ENCODE measurements at regions not wholly inside any gene's neighbourhood (a gene's known extent, or its start where the extent isn't known, plus 50 kb on each side); places are given as distances from the start of the nearest gene placed in this dataset.

DNA sequence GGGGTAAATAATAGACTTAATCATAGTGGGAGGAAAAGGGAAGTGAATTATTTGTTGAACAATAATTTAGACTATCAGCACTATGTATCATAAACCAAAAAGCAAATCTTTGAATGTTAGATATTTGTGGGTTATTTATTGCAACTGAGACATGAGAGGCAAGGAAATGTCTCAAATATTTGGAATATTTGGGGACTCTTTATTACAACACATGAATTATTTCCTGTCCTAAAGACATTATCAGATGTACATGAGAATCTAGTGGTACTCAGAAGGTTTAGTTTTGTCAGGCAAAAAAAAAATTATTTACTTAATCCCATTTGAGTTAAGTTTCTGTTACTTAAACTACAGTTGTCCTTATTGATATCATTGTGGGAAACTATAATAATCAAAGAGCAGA is 91.1 kb downstream of the TLR4 start:
- Histone ChIP-seq H3K36me3 (ENCODE audit: insufficient read depth) (no peaks in the 10 kb centered on the region), H3K4me3 (no peak overlapping the region), H3K4me1 (ENCODE audit: insufficient read depth) (no peaks in the 10 kb centered on the region), H2AFZ (no peak overlapping the region), H3K9me2 (ENCODE audit: insufficient read depth) (peaks cover 8% of the 10 kb centered on the region), H3K27me3 (ENCODE audit: insufficient read depth) (no peaks in the 10 kb centered on the region), H3K4me2 (no peak overlapping the region), H3F3A (replicated peaks; ENCODE audit: low read depth) (no peaks in the 10 kb centered on the region), H3K27ac (ENCODE audit: low read depth) (no peak overlapping the region), H3K79me2 (replicated peaks; ENCODE audit: insufficient read depth) (no peaks in the 10 kb centered on the region), H4K20me1 (replicated peaks; ENCODE audit: insufficient read depth) (no peaks in the 10 kb centered on the region)
- H3K27ac Mint-ChIP-seq: no peak overlapping the region
- ATAC-seq: no peak
- H3K4me3 Mint-ChIP-seq: no peak overlapping the region
- TF ChIP-seq, protein P1, sequence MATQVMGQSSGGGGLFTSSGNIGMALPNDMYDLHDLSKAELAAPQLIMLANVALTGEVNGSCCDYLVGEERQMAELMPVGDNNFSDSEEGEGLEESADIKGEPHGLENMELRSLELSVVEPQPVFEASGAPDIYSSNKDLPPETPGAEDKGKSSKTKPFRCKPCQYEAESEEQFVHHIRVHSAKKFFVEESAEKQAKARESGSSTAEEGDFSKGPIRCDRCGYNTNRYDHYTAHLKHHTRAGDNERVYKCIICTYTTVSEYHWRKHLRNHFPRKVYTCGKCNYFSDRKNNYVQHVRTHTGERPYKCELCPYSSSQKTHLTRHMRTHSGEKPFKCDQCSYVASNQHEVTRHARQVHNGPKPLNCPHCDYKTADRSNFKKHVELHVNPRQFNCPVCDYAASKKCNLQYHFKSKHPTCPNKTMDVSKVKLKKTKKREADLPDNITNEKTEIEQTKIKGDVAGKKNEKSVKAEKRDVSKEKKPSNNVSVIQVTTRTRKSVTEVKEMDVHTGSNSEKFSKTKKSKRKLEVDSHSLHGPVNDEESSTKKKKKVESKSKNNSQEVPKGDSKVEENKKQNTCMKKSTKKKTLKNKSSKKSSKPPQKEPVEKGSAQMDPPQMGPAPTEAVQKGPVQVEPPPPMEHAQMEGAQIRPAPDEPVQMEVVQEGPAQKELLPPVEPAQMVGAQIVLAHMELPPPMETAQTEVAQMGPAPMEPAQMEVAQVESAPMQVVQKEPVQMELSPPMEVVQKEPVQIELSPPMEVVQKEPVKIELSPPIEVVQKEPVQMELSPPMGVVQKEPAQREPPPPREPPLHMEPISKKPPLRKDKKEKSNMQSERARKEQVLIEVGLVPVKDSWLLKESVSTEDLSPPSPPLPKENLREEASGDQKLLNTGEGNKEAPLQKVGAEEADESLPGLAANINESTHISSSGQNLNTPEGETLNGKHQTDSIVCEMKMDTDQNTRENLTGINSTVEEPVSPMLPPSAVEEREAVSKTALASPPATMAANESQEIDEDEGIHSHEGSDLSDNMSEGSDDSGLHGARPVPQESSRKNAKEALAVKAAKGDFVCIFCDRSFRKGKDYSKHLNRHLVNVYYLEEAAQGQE (IDR thresholded peaks at IDR 0.05; ENCODE audit: unreplicated experiment): no peak
- TF ChIP-seq CREB1 (CRISPR knock-in tag; IDR thresholded peaks at IDR 0.05; ENCODE audit: low read depth) (no peak), JUNB (IDR thresholded peaks at IDR 0.05; ENCODE audit: unreplicated experiment) (no peak), ZNF114 (CRISPR knock-in tag; IDR thresholded peaks at IDR 0.05) (no peak), EZH2 (IDR thresholded peaks at IDR 0.05; ENCODE audit: low read depth, unreplicated experiment) (no peak), POLR2AphosphoS5 (IDR thresholded peaks at IDR 0.05; ENCODE audit: low read depth) (no peak), STAT1 (IDR thresholded peaks at IDR 0.05; ENCODE audit: unreplicated experiment) (no peak)
- TF ChIP-seq, protein P2, sequence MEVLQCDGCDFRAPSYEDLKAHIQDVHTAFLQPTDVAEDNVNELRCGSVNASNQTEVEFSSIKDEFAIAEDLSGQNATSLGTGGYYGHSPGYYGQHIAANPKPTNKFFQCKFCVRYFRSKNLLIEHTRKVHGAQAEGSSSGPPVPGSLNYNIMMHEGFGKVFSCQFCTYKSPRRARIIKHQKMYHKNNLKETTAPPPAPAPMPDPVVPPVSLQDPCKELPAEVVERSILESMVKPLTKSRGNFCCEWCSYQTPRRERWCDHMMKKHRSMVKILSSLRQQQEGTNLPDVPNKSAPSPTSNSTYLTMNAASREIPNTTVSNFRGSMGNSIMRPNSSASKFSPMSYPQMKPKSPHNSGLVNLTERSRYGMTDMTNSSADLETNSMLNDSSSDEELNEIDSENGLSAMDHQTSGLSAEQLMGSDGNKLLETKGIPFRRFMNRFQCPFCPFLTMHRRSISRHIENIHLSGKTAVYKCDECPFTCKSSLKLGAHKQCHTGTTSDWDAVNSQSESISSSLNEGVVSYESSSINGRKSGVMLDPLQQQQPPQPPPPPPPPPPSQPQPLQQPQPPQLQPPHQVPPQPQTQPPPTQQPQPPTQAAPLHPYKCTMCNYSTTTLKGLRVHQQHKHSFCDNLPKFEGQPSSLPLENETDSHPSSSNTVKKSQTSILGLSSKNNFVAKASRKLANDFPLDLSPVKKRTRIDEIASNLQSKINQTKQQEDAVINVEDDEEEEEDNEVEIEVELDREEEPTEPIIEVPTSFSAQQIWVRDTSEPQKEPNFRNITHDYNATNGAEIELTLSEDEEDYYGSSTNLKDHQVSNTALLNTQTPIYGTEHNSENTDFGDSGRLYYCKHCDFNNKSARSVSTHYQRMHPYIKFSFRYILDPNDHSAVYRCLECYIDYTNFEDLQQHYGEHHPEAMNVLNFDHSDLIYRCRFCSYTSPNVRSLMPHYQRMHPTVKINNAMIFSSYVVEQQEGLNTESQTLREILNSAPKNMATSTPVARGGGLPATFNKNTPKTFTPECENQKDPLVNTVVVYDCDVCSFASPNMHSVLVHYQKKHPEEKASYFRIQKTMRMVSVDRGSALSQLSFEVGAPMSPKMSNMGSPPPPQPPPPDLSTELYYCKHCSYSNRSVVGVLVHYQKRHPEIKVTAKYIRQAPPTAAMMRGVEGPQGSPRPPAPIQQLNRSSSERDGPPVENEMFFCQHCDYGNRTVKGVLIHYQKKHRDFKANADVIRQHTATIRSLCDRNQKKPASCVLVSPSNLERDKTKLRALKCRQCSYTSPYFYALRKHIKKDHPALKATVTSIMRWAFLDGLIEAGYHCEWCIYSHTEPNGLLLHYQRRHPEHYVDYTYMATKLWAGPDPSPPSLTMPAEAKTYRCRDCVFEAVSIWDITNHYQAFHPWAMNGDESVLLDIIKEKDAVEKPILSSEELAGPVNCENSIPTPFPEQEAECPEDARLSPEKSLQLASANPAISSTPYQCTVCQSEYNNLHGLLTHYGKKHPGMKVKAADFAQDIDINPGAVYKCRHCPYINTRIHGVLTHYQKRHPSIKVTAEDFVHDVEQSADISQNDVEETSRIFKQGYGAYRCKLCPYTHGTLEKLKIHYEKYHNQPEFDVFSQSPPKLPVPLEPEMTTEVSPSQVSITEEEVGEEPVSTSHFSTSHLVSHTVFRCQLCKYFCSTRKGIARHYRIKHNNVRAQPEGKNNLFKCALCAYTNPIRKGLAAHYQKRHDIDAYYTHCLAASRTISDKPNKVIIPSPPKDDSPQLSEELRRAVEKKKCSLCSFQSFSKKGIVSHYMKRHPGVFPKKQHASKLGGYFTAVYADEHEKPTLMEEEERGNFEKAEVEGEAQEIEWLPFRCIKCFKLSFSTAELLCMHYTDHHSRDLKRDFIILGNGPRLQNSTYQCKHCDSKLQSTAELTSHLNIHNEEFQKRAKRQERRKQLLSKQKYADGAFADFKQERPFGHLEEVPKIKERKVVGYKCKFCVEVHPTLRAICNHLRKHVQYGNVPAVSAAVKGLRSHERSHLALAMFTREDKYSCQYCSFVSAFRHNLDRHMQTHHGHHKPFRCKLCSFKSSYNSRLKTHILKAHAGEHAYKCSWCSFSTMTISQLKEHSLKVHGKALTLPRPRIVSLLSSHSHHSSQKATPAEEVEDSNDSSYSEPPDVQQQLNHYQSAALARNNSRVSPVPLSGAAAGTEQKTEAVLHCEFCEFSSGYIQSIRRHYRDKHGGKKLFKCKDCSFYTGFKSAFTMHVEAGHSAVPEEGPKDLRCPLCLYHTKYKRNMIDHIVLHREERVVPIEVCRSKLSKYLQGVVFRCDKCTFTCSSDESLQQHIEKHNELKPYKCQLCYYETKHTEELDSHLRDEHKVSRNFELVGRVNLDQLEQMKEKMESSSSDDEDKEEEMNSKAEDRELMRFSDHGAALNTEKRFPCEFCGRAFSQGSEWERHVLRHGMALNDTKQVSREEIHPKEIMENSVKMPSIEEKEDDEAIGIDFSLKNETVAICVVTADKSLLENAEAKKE (CRISPR knock-in tag; IDR thresholded peaks at IDR 0.05): no peak
- TF ChIP-seq, protein P3, sequence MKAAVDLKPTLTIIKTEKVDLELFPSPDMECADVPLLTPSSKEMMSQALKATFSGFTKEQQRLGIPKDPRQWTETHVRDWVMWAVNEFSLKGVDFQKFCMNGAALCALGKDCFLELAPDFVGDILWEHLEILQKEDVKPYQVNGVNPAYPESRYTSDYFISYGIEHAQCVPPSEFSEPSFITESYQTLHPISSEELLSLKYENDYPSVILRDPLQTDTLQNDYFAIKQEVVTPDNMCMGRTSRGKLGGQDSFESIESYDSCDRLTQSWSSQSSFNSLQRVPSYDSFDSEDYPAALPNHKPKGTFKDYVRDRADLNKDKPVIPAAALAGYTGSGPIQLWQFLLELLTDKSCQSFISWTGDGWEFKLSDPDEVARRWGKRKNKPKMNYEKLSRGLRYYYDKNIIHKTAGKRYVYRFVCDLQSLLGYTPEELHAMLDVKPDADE (IDR thresholded peaks at IDR 0.05): no peak
- peaks cover 4% of the 10 kb centered on the region for H3K27me3 Mint-ChIP-seq (ENCODE audit: insufficient read depth, low read depth, poor library complexity)
- peaks cover 51% of the 10 kb centered on the region for H3K9me3 Mint-ChIP-seq
- no peak for DNase-seq (ENCODE audit: low spot score)
- no peaks in the 10 kb centered on the region for H3K36me3 Mint-ChIP-seq (ENCODE audit: low read depth)
- H3K4me1 Mint-ChIP-seq: peaks cover 17% of the 10 kb centered on the region; the same call in 2 of the 3 replicates

All from GM23338 (cell line).